ES-I3 (cell line): ENCODE measurements at regions not wholly inside any gene's neighbourhood (a gene's known extent, or its start where the extent isn't known, plus 50 kb on each side); places are given as distances from the start of the nearest gene placed in this dataset.

ENCODE experiments used
- H3K36me3 ChIP-seq: 2 replicates; pipeline ENCODE4 v1.6.1; 2013; ENCODE audit warnings: mild to moderate bottlenecking, low read length, control low read depth, moderate library complexity; ENCODE audit not compliant: insufficient read depth
- H3K4me1 ChIP-seq: 2 replicates; pipeline ENCODE4 v1.6.1; 2013; ENCODE audit warnings: mild to moderate bottlenecking, control low read depth, low read length; ENCODE audit not compliant: insufficient read depth
- H3K9ac ChIP-seq: 2 replicates; pipeline ENCODE4 v1.6.1; 2013; ENCODE audit warnings: low read depth, mild to moderate bottlenecking, low read length, moderate library complexity
- H3K9me3 ChIP-seq: 2 replicates; pipeline ENCODE4 v1.6.1; 2013; ENCODE audit warnings: mild to moderate bottlenecking, low read length, moderate library complexity; ENCODE audit not compliant: control insufficient read depth, insufficient read depth

DNA sequence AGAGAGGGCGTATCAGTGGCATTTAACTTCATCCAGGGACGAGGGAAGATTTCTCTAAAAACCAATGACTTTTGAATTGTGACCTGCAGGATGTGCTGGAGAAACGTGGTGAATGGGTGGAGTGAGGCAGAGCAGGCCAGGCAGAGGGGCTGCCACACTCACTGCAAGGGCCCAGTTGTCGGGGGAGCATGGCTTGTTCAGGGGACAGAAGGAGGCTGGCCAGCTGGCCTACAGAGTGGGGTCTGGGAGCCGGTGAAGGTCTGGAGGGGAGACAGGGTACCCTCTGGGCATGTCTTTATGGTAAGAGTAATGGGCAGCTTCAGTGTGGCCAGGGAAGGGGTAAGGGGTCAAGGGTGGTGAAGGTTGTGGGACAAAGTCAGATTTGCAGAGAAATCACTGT, 225.2 kb upstream of the RGMA start:
- H3K4me1 ChIP-seq = no peaks in the 10 kb centered on the region
- no peak overlapping the region for H3K9ac ChIP-seq
- H3K9me3 ChIP-seq = no peaks in the 10 kb centered on the region
- no peaks in the 10 kb centered on the region for H3K36me3 ChIP-seq

DNA sequence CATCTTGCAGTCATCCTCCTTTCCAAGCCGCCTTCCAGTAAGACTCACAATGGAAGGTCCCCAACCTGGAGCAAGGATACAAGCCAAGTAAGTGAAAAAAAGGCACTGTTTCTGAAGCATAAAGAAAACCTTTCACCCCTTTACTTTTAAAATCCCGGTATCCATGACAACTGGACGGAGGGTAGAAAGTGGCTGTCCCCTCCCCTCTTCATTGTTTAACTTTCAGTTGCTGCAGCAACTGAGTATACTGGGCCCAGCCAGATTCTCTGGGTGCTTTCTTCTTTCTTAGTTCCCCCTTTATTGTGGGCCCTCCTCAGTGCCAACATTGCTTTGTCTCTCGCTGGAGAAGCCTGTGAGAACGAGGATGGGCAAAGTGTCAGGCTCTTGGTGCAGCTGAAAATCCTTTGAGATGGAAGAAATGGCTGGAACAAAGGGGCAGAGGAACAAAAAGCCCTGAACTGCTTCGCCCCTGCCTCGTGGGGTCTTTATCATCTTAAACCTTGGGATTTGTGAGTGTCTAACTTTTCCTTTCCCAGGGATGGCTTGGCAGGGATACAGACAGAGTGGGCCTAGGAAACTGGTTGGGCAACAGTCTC, 224.0 kb upstream of the RGMA start:
- no peaks in the 10 kb centered on the region for H3K36me3 ChIP-seq
- no peaks in the 10 kb centered on the region for H3K9me3 ChIP-seq

DNA sequence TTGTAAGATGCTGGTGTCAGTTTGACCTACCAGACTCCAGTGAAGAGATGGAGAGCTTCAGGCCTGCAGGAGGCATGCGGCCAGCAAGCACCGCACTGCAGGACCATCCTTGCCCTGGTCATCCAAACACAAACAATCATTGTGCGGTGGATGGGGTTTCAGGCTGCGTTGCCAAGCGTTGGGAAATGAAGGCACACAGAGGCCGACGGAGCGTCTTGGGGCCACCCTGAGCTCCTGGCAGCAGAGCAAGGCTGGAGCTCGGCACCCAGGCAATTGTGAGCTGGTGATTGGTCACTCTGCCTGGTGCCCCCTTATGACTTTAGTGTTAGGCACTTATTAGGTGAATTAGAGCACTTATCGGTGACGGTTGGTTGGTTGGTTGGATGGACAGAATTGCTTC, 222.6 kb upstream of the RGMA start:
- no peak overlapping the region for H3K9ac ChIP-seq
- H3K9me3 ChIP-seq = no peaks in the 10 kb centered on the region
- H3K36me3 ChIP-seq = no peaks in the 10 kb centered on the region
- no peaks in the 10 kb centered on the region for H3K4me1 ChIP-seq

More for the DNA sequence above, 224.0 kb upstream of the RGMA start:
- Histone ChIP-seq H3K4me1 (no peaks in the 10 kb centered on the region), H3K9ac (no peak overlapping the region)

DNA sequence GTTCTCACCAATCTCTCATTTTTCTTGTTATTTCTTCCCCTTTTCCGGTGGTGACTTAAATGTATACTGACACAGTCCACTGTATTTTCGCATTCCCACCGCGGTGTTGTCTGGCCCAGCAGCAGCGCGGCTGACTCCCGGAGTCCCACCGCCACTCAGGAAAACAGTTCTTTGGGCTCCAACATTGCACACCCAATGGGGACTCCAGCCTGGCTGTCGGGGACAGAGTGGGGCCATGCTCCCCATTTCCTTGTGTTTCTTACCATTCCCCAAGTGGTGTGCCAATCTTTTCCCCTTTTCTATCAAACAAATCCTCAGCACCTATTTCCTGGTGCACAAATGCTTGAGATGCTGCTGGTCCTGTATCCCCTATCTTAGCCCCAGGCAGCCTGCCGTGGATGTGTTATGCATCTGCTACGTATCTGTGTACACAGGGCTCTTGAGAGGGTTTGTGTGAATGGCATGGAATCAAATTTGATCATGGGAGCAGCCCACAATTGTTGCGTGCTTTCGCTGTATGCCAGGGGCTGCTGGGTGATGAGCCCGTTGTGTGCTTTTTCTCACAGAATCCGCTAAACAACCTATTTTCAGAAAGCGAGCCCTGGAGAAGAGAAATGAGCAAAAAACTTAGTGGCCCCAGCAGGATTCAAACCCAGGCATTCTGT, 219.1 kb upstream of the RGMA start:
- H3K9me3 ChIP-seq = no peaks in the 10 kb centered on the region
- H3K36me3 ChIP-seq = no peaks in the 10 kb centered on the region

DNA sequence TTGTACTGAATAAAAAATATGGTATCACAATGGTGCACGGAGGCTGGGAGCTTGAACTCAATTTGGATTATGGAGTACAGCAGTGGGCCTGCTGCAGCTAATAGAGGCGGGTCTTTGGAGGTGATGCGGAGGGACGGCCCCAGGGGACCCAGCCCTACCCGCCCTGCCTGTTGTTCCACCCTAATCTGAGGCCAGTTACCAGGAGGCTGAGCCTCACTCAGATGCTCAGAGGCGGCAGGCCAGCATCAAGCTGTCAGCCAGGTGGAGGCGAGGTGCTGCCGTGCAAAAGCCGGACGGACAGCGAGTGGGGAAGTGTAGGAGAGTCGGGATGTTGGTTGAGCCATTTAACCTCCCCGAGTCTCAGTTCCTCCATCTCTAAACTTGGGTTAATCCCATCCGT, 218.5 kb upstream of the RGMA start:
- Histone ChIP-seq H3K9me3 (no peaks in the 10 kb centered on the region), H3K36me3 (no peaks in the 10 kb centered on the region), H3K4me1 (no peaks in the 10 kb centered on the region), H3K9ac (no peak overlapping the region)

More for the DNA sequence above, 219.1 kb upstream of the RGMA start:
- Histone ChIP-seq H3K4me1 (no peaks in the 10 kb centered on the region), H3K9ac (no peak overlapping the region)

DNA sequence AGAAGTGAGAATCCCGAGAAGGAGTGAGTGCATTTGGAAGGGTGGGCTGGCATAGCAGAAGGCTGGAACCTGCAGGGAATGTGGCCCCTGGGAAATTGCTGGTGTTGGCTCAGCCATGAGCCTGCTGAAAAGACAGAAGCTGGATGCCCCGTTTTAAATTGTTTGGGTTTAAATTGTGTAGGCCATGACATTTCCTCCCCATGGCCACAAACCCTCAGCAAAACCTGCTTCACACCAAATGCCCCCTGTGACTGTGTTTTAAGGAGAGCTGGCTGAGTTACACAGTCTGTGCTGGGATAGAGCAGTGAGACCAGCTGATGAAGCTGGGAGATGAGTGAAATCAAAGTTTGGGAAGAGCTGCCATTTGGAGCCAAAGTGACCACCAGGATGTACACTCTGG, 216.3 kb upstream of the RGMA start:
- no peaks in the 10 kb centered on the region for H3K36me3 ChIP-seq
- no peaks in the 10 kb centered on the region for H3K4me1 ChIP-seq

DNA sequence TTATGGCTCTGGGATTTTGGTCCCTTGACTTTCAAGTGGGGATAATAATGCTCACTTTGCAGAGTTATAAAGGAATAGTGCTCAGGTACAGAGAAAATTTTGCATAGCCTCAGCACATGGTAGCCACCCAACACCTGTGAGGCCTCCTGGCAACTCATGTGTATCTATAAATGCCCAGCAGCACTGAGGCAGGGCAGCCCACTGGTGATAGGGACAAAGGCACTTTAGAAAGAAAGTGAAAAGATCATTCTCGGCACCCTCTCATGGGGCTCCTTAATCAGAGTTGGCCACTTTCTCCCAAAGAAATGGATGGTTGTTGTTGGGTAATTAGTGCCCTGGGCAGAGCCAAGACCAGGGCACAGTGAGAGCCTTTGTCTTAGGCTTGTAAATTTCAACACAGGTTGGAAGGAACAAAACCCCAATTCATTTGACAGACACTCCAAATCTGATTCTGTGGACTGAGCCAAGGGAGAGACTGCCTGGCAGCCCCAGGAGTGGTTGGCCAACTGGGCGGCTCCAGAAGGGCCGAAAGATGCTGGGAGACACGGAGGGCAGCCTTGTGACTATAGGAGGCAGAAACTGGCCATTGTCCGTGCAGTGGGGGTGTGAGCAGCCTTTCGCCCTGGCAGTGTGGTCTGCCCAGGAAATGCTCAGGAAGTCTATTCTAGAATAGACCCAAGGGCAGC, 213.2 kb upstream of the RGMA start:
- Histone ChIP-seq H3K9ac (no peak overlapping the region), H3K9me3 (no peaks in the 10 kb centered on the region), H3K4me1 (no peaks in the 10 kb centered on the region), H3K36me3 (no peaks in the 10 kb centered on the region)

More for the DNA sequence above, 216.3 kb upstream of the RGMA start:
- no peaks in the 10 kb centered on the region for H3K9me3 ChIP-seq
- no peak overlapping the region for H3K9ac ChIP-seq

DNA sequence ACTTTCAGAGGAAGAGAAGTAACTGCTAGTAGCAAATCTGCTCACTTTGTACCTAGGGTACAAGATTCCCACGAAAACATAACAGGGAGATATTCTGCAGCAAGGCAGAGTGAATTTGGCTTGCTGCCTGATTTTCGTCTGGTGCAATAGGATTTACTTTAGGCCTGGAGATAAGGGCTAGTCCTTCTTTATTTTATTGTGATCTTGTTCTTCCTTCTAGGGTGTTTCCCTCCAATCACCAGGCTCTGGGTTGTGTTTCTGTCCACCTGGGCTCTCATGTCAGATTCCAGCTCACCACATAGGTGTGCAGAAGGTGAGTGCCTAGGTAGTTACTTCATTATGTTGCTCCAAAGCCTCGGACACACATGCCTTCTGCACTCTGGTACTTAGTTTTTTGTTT, 211.8 kb upstream of the RGMA start:
- Histone ChIP-seq H3K9me3 (no peaks in the 10 kb centered on the region), H3K36me3 (no peaks in the 10 kb centered on the region), H3K9ac (no peak overlapping the region), H3K4me1 (no peaks in the 10 kb centered on the region)

DNA sequence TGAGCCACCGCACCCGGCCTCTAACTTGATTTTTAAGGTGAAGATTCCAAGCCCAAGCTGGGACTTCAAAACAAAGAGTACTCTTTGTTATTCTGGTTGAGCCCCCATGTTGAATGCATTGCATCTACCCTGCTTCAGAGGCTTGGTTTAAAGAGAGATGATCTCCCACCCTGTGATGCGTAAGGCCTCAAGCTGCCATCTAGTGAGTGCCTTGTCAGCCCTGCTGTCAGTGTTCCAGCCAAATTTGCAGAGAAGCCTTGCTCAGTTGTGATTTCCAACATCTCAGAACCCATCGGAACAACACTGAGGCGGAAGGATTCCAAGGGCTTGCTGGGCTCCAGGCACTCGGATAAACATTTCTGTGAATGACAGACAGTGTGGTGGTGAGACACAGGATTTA, 210.7 kb upstream of the RGMA start:
- no peaks in the 10 kb centered on the region for H3K4me1 ChIP-seq
- H3K9me3 ChIP-seq = no peaks in the 10 kb centered on the region
- no peak overlapping the region for H3K9ac ChIP-seq
- H3K36me3 ChIP-seq = no peaks in the 10 kb centered on the region

DNA sequence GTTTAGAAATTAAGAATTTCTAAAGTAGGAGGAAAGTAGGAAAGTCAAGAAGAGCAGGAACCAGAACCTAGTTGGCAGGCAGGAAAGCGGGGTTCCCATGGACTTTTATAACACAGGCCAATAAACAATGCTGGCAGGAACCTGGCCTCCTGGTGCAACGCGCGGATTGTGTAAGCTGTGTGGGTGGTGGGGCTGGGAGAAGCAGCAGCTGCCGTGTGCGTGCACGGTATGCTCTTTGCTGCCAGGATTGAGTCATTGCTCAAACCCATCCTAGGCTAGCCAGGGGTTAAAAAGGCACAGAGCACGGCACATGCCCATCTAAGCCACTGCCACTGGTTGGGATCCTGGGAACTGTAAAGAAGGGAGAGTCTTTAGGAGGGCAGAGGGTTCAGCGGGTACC, 209.9 kb upstream of the RGMA start:
- H3K36me3 ChIP-seq = no peaks in the 10 kb centered on the region
- no peaks in the 10 kb centered on the region for H3K4me1 ChIP-seq
- H3K9ac ChIP-seq = no peak overlapping the region
- no peaks in the 10 kb centered on the region for H3K9me3 ChIP-seq

DNA sequence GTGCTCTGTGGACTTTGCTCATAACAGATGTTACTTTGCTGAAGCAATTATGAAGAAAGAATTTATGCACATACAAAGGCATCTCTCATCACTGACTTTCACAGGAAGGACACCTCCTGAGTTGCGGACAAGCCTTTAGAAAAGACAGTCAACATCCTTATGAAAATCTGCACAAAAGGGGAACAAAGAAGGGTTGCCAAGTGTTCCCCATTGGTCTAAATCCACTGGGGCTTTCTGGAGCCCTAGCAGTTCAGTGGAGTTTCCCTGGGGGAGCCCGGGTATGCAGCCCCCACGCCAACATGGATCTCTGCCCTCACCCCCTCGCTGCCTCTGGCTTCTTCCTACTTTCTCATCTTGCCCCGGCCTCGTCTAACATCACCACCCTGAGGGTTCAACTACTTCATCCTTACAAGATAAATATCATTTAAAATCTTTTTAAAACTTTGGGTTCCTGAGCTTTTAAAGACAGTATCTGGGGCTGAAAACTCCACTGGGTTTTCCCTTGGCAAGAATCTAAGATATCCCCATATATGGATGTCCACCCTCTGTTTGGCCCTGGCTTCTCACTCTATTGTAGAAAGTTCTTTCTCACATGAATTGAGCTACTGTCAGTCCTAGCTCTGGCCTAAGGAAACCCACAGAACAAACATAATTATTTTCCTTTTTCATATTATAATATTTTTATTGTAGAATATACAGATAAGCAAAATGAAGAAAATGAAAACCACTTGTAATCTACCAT, 207.9 kb upstream of the RGMA start:
- Histone ChIP-seq H3K9me3 (no peaks in the 10 kb centered on the region), H3K36me3 (no peaks in the 10 kb centered on the region), H3K9ac (no peak overlapping the region), H3K4me1 (no peaks in the 10 kb centered on the region)

DNA sequence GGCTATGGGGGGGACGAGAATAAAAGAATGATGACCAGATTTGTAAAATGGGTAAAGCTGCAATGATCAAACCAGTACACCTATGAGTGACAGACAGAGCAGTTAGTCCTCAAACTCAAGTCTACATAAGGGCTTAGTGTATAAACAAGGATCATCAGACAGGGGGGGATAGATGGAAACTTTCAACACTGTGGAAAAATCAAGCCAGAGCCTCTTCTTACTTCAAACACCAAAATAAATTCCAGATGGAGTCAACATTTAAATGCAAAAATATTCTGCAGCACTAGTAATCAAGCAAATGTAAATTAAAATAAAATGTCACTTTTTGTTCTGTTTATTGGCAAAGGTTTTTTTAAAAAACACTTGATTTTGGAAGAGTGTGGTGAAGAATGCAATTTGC, 205.9 kb upstream of the RGMA start:
- no peaks in the 10 kb centered on the region for H3K36me3 ChIP-seq
- H3K9ac ChIP-seq = no peak overlapping the region
- no peaks in the 10 kb centered on the region for H3K4me1 ChIP-seq
- H3K9me3 ChIP-seq = no peaks in the 10 kb centered on the region

DNA sequence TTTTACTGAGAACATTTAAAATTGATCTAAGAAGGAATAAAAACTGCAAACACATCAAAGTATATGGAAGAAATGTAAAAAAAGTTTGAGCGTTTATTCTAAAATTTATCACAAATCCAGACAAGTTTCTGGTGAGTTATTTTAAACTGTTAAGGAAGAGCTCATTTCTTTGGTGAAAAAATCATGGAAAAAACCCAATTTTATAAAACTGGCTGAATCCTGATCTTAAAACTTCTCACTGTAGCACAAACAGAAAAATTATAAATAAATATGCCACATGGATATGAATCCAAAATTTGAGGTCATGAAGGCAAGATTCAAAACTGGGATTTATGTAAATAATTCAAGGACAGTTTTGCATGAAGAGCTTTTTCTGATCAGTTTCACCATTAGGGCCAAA, 205.1 kb upstream of the RGMA start:
- H3K4me1 ChIP-seq = no peaks in the 10 kb centered on the region
- no peak overlapping the region for H3K9ac ChIP-seq
- H3K9me3 ChIP-seq = no peaks in the 10 kb centered on the region
- H3K36me3 ChIP-seq = no peaks in the 10 kb centered on the region

DNA sequence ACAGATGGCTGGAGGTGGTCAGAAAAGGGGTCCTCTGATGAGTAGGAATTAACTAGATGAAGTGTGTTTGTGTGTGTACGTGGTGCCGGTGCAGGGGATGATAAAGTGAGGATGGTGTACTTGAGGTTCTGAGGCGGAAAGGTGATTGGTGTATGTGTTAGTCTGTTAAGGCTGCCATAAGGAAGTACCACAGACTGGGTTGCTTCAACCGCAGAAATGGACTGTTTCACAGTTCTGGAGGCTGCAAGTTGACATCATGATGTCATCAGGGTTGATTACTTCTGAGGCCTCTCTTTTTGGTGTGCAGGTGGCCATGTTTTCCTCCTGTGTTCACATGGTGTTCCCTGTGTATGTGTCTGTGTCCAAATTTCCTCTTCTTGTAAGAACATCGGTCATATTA, 202.4 kb upstream of the RGMA start:
- H3K9ac ChIP-seq = no peak overlapping the region
- H3K4me1 ChIP-seq = peaks cover 3% of the 10 kb centered on the region
- no peaks in the 10 kb centered on the region for H3K36me3 ChIP-seq
- no peaks in the 10 kb centered on the region for H3K9me3 ChIP-seq

DNA sequence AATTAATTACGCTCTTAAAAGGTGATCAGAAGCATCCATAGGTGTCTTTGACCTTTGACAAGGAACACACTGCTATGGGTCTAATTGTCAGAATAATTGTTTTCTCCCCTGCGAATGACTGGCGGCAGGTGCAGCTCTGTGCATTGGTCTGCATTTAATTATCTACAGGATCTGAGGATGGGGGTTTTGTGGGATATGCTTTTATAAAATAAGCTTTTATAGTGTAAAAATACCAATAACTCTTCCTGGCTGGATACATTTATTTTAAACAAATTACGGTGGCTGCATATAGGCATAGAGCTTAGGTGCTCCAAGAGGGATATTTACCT, 201.6 kb upstream of the RGMA start:
- H3K9ac ChIP-seq = no peak overlapping the region
- peaks cover 3% of the 10 kb centered on the region for H3K4me1 ChIP-seq

More for the DNA sequence above, 201.6 kb upstream of the RGMA start:
- no peaks in the 10 kb centered on the region for H3K9me3 ChIP-seq
- H3K36me3 ChIP-seq = no peaks in the 10 kb centered on the region
